GM18508 (cell line): ENCODE measurements at regions not wholly inside any gene's neighbourhood (a gene's known extent, or its start where the extent isn't known, plus 50 kb on each side); places are given as distances from the start of the nearest gene placed in this dataset.

ENCODE experiments used
- ATAC-seq: cut with Tn5 transposase; IDR thresholded peaks from one replicate; pipeline ENCODE4 v1.9.1; 2021; ENCODE audit warnings: moderate number of reproducible peaks; ENCODE audit not compliant: insufficient read depth, unreplicated experiment

DNA sequence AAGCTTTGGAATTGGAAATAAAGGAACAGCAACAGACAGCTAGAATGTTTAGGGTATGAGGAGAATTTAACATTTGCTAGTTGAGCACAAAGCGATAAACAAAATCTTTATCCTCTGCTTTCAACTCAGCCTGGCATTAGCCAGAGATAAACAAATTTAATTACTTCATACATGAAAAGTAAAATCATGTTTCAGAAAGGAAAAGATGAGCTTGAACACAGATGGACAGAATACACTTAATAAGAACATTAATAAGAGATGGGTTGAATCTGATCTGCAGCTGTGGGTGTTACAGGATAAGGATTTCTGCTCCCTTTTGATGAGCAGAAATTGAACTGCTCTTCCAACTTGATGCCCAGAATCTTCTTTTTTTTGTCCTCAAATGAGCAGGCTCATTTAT, 275.2 kb downstream of the CSNK1G3 start:
- no peak for ATAC-seq

DNA sequence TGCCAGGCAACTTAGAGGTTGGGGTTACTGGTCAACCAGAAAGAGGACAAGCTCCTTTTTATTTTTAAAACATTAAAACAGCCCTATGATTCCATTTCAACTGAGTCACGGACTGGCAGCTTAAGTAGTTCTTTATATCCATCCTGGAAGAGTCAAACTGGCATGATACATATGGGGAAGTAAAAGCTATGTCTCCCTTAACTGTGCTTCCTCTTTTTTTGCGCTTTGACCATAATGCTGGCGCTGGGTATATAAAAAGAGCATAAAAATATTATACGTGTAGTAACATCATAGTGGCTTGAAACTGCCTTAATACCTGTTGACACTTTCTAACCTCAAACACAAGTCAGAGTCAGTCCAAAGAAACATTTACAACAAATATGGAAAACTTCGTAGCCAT, 274.4 kb downstream of the CSNK1G3 start:
- ATAC-seq, result no peak

DNA sequence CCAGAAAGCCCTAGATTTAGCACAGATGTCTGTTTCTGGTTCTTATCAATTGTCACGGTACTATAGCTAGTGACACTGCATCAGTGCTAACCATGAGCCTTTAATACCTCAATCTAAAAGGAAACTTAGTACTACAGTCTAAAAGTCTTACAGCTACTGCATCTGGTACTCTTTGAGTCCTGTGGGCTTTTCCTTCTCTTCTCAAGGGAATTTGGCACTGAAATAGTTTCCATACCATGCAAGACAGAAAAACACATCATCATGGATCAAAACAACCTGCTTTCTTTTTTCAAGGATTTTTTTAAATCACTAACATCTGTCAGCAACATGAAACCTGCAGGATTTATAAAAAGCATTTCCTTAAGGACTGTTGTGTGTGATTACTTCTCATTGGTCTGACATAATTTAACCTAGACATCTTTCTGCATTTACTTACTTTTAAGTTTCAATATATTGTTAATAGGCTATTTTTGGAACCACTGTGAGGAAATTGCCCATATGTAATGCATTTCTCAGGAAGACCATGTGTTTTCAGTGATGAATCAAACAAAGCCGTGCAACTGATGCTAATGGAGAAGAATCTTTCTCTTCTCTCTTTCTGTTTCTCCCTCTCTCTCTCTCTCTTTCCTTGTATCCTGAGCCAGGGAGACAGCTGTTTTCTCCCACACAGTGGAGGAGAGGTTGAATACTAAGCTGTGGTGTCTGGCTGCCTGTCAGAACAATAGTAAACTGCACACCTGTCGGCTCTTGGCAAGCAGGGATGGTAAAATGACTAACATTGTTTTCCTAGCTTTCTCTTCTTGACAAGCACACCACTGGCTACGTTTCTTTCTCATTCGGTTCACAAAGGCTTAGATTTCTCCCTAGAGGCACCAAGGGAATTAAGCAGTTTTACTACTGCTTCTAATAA, 273.4 kb downstream of the CSNK1G3 start:
- ATAC-seq, result no peak

DNA sequence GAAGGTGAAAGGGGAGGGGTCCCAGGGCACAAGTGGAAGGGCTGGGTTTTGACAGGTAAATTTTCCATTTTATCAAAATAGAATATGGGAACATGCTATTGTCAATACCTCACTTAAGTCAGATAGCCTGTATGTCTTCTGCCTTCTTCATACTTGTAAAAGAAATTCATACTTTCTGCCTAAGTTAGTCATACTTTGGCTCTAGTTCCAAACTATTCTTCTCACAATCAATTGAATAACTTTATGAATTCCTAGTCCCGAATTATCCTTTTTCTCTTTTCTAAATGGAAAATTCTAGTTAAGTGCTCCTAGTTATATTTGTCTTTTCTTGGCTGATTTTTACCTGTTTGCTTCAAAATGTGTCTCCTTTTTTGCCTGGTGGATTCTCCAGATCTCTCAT, 271.4 kb downstream of the CSNK1G3 start:
- no peak for ATAC-seq

DNA sequence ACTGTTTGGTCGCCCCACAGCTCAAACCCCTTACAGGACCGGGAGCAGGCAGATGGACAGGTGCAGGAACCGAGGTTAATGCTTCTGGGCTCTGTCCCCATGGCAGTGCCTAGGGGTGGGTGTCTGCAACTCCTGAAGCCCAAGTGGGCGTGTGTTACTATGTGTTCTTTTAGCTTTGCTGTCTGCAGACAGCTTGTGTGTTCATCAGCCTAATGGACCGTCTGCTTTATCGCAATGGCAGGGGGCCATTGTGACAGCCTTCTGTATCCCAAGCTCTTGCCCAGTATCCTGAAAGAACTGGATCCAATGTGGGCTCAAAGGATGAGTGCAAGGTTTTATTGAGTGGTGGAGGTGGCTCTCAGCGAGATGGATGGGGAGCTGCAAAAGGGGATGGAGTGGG, 266.7 kb downstream of the CSNK1G3 start:
- no peak for ATAC-seq

DNA sequence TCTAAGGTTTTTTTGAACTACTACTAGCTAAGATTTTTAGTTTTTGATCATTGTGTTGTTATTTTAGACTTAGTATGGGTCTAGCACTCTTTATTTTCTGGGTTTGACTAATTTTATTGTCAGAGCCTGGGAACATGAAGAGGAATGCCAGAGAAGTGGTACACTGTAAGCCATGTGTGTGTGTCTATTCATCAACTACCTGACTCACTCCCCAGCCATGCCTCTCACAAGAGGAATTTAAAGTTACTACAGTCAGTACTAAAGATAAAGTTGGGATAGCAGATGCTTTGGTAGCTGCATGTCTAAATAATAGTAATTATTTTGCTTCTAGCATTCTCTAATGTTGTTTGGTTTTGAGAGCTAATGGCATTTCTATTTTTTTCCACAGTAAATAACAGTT, 264.8 kb downstream of the CSNK1G3 start:
- ATAC-seq, result no peak

DNA sequence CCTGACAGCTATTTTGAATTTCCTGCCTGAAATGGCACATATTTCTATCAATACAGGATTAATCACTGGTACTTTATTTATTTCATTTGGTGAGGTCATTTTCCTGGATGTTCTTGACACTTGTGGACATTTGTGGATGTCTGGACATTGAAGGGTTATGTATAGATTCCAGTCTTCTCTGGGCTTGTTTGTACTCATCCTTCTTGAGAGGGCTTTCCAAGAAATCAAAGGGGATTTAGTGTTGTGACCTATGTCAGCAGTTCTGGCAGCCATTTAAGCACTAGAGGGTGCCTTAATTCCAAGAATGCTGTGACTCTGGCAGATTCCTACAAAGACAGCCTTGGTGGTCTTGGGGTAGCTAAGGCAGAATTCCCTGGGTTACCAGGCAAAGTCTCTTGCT, 259.7 kb downstream of the CSNK1G3 start:
- ATAC-seq, result no peak

DNA sequence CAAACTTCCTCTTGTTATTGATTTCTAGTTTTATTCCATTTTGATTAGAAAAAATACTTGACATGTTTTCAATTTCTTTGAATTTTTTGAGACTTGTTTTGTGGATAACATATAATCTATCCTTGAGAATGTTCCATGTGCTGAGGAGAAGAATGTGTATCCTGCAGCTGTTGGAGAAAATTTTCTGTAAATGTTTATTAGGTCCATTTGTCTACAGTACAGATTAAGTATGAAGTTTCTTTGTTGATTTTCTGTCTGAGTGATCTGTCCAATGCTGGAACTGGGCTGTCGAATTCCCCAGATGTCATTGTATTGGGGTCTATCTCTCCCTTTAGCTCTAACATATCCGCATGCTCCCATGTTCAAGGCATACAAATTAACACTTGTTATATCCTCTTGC, 251.2 kb downstream of the CSNK1G3 start:
- ATAC-seq, result no peak

DNA sequence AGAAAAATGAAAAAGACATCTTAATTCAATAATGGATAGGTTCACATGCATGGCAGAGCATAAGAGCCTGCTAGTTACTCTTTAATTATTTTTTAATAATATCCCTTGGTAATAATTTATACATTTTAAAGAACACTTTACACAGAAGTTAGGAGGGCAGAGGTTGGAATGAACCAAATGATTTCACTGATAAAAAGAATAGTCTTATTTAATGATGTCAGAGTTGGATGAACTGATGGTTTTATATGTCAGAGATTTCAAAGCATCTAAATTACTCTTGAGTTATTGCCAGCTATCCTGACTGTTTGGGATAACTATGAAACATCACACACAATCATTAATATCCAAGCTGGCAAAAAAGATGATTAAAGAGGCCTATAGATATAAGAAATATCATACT, 244.8 kb downstream of the CSNK1G3 start:
- ATAC-seq, result no peak

DNA sequence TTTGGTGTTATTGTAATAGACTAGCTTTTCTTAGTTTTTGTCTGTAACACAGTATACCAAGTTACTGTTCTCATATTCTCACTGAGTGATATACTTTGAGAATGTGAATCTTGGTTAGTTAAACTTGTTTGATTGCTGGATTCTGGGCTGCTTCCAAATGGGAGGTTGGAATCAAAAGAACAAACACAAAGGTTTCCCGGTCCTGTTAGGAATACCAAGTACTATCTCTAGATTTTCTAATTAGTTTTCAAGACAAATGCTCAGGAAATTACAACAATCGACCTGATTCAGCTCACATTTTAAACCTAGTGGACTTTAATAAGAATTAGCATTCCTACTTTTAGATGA, 244.3 kb downstream of the CSNK1G3 start:
- no peak for ATAC-seq

DNA sequence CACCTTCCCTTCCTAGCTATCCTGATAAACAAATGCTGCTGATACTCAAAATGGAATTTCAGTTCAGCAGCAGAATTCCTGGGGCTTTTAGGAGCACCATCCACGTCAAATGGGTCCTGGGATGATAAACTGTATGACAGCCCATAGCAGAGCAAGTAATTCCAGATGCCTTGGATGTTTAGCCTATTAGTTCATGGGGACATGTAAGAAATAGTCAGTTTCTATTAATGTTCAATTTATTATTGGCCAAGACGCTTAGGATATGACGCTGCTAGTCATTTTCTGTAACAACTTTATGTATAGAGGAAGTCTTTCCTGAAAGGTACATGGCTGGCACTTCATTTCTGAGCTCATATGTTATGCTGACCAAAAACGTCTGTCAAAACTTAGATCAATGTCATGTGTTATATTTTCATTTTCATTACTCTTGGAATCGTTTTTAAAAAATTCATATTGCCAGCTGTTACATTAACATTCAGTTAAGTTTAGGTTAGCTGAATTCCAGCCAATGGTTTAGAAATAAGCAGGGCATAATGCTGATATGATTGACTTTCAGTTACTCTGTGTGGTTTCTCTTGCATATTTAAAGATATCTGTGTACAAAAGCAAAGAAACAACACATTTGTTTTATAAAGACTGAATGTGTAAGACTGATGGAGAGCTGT, 243.8 kb downstream of the CSNK1G3 start:
- no peak for ATAC-seq

DNA sequence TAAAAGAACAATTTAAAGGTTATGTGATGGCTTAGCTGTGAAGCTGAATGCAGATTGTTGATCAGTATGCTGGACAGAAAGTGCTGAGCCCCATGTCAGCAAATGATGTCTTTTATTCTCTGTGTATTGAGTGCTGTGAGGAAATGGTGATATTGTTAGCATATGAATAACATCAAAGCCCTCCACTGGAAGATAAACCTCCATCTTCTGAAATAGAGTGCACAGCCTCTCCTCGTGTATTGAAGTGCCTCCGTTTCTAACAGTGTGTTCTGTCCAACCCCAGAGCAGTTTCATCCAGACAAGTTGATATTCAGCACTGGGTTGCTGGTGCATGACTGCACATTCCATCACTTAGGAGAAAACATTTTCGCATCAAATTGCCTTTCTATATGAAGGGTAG, 242.9 kb downstream of the CSNK1G3 start:
- no peak for ATAC-seq

DNA sequence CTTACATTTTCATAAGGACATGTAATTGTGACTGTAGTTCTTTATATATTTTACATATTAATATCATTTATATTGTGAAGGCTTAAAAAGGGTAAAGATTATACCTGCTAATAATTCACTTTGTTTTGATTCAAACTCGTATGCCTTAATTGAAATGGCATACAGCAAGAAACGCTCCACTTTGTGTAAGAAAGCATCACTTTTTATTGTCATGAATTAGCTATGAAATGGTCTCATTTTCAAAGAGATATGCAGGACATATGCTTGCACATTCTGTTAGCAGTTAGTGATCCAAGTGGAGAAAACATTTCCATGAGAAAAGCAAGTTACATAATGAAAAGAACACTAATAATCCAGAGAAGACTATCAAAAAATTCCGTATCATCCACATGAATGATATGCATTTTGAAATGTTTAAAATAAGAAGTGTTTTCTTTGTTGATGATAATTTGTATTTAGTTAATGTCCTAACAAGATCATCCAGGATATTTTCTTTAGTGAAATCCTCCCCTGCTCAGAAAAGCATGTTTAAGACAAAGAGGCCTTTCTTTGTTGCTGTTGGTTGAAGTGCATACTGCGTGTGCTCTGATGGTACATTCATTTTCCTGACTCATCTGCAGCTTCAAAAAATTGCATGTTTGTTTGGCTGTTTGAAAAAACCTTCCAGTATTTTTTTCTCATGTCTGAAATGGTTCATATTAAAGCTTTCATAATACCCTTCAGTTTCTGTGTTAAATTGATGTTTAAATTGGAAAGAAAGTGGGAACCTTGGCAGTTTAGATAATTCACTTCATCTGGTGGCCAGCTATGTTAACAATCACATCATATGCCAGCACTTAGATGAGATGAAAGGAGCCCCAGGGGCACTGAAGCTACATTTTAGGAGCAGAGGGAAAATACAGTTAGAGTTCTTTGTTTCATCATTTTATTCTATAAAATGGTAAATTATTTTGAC, 242.2 kb downstream of the CSNK1G3 start:
- no peak for ATAC-seq

DNA sequence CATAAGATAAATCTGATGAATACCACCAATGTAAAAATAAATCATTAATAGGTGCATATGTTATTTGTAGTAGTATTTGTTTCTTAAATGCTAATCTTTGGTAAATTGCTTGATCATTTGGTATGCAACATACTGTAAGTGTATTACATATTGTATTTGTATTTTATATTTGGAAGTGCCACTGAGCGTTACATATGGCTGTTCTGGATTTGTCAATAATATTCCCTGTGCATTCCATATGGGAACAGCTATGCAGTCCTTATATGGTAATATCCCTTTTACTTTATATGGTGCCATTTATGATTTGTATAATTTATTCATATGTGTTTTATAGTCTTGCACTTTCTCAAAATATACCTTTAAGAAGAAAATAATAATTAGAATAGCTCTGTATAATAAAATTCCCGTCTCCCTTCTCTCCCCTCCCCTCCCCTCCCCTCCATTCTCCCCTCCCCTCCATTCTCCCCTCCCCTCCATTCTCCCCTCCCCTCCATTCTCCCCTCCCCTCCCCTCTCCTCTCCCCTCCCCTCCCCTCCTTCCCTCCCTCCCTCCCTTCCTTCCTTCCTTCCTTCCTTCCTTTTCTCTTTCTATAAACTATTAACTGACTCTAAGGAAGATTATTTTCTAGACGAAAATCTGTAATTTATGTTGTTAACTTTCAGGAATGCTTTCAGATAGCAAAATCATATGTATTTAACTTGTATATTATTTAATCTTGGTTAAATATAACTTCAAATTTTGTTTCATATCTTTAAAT, 241.4 kb downstream of the CSNK1G3 start:
- no peak for ATAC-seq

DNA sequence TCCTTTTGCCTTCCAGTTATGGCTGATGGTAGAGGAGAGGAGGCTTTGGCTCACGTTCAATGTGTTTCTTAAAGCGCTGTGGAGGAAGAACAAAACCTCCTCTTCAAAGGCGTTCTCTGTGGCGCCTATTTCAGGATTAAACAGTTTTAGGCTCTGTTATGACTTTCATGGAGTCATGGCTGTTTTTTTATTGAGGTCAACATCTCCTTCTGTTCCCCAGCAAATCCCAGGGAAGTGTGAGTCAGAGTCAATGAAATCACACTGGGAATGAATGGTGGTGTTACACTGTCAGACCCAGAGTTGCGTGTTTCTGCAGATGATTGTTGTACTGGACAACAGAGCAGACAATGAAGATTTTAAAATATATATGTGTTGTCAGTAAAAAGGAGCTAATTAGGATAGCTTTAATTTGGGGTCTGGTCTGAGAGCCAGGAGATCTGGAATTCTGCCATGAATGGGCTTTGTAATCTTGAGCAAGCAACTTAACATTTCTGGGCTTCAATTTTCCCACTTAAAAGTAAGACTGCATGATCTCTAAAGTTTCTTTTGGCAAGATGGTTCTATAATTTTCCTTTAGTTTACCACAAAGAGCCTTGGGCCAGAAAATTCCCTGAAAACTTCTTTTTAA, 240.7 kb downstream of the CSNK1G3 start:
- no peak for ATAC-seq

DNA sequence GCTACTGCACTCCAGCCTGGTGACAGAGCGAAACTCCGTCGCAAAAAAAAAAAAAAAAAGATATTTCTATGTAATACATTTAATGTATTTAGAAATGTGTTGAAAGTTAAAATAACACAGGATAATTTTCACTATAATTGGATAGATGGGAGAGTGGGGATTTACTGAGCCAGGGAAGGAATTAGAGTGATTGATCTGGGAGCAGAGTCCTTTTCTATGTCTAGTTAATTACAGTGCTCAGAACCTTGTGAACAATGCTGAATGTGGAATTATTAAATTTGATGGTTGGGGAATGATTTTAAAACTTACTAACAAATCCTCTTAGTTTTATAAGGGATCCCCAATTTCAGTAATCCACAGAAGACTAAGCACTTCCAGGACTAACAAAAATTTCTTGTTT, 239.7 kb downstream of the CSNK1G3 start:
- no peak for ATAC-seq

DNA sequence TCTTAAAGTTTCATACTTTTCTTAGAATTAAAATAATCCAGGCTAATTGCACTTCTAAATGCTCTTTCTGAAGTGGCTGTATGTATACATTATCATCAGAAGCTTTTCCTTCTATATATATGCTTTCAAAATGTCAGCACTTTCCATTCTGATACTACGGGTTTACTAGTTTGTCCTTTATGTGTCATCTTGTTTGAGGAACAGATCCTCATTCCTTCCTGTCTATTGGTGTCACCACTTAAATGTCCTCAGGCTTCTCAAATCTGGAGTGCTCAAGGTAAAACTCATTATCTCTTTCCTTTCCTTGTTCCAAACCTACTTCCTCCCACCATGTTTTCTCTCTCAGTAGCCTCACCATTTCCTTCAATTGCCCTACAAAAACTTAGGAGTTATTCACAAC, 236.3 kb downstream of the CSNK1G3 start:
- ATAC-seq, result no peak

DNA sequence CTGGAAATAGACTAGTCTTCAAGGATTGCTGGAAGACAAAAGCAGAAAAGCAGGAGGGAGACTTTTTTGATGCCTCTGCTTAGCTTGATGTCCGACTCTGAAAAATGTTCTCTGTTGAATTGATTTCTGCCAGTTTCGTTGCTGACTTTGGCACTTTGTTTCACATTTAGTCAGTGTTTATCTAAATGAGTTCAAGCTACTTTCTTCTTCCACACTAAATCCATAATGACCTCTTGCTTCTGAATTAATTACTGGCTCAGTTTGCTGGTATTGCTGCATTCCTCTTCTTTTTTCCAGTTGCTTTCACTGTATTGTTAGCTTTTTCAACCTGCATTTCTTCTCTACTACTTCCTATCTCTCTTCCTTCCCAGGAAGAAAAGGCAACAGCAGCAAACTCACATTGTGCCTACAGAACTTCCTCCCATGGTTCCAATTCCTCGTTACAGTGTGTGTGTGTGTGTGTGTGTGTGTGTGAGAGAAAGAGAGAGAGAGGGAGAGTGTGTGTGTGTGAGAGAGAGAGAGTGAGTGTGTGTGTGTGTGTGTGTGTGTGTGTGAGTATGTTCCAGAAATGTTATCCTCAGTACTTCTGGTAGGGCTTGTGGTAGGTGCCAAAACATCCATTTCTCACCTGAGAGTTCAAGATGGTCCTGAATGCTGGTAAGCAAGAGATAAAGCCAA, 234.8 kb downstream of the CSNK1G3 start:
- ATAC-seq, result no peak

DNA sequence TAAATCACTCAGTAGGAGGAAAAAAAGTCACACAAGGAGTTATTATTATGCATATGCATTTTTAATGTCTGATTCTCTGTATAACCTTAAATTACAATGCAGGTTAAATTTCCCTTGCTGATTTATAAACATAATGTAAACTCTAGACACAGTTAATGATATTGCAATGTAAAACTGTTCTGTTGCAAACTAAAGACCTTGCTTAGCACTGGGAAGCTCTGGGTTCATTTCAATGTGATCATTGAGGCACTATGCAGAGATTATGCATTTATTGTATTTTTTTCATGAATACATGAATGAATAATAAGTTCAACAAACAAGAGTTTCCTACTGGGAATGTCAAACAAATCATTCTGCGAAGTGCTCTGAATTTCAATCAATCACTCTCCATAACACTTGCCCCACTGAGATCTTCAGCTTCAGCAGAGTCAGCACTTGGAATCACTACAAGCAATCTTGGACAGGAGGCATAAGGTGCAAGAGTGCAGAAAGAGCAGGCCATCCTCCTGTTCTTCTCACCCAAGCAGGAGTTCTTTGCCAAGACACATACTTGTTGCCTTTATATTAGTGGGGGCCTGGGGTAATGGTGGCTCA, 232.1 kb downstream of the CSNK1G3 start:
- ATAC-seq, result no peak
